Naive thymus-derived CD4-positive, alpha-beta T cell (primary cell): ENCODE measurements at regions not wholly inside any gene's neighbourhood (a gene's known extent, or its start where the extent isn't known, plus 50 kb on each side); places are given as distances from the start of the nearest gene placed in this dataset.

ENCODE experiments used
- ATAC-seq: fragments of 150-1000 bp; cut with Tn5 transposase; 2 replicates; pipeline ENCODE4 v1.10.0; 2021; ENCODE audit warnings: mild to moderate bottlenecking, moderate library complexity
- CTCF ChIA-PET: fragments of 350-600 bp; sonication (Branson Sonifier 250); formaldehyde crosslinking; loops from one replicate; lab custom pipeline; 2021; ENCODE audit warnings: antibody characterized with exemption; lab: Charles Lee
- POLR2A ChIA-PET: fragments of 350-600 bp; sonication (Branson Sonifier 250); formaldehyde crosslinking; loops from one replicate; lab custom pipeline; 2021; ENCODE audit warnings: antibody characterized with exemption, inconsistent platforms; lab: Charles Lee
- DNase-seq, 9 donors: peaks; one replicate each; pipeline versions ENCODE4 v3.0.0 to v3.0.0-alpha.2; 2020 to 2022; ENCODE audit warnings: mixed read lengths in 1 of 9
- H3K27ac ChIP-seq: one replicate; pipeline ENCODE4 v1.7.0; 2013; ENCODE audit warnings: mild to moderate bottlenecking, low read depth, low read length, moderate library complexity
- H3K27me3 ChIP-seq, 2 donors: one replicate each; pipeline ENCODE4 v1.7.0; 2013; ENCODE audit warnings: low read length in 2 of 2, mild to moderate bottlenecking in 2 of 2, moderate library complexity in 2 of 2; ENCODE audit not compliant: control insufficient read depth in 2 of 2, insufficient read depth in 2 of 2
- H3K36me3 ChIP-seq, 3 experiments: 1 replicate in 2 of 3; 2 replicates in 1 of 3; pipeline ENCODE4 v1.7.0; 2013; ENCODE audit warnings: low read length in 3 of 3, mild to moderate bottlenecking in 3 of 3, moderate library complexity in 1 of 3; ENCODE audit not compliant: insufficient read depth in 3 of 3, control insufficient read depth in 2 of 3
- H3K4me1 ChIP-seq, 2 donors: one replicate each; pipeline ENCODE4 v1.7.0; 2013; ENCODE audit warnings: low read length in 2 of 2, mild to moderate bottlenecking in 2 of 2, moderate library complexity in 1 of 2; ENCODE audit not compliant: control insufficient read depth in 2 of 2, insufficient read depth in 2 of 2
- H3K4me3 ChIP-seq: 2 replicates; pipeline ENCODE4 v1.7.0; 2013; ENCODE audit warnings: mild to moderate bottlenecking, low read length
- H3K9me3 ChIP-seq, 3 experiments: 1 replicate in 2 of 3; 2 replicates in 1 of 3; pipeline ENCODE4 v1.7.0; 2013; ENCODE audit warnings: low read length in 3 of 3; ENCODE audit not compliant: control insufficient read depth in 2 of 3
- H3K27ac Mint-ChIP-seq, 9 donors: one replicate each; pipeline ENCODE4 v1.8.0; 2020 to 2022; ENCODE audit warnings: mixed read lengths in 9 of 9, mild to moderate bottlenecking in 8 of 9, moderate library complexity in 5 of 9, inconsistent platforms in 2 of 9
- H3K27me3 Mint-ChIP-seq, 5 donors: one replicate each; pipeline ENCODE4 v1.8.0; 2021 to 2022; ENCODE audit warnings: mixed read lengths in 5 of 5, mild to moderate bottlenecking in 1 of 5
- H3K36me3 Mint-ChIP-seq, 5 donors: one replicate each; pipeline ENCODE4 v1.8.0; 2020 to 2022; ENCODE audit warnings: mixed read lengths in 5 of 5, mild to moderate bottlenecking in 3 of 5, inconsistent platforms in 1 of 5
- H3K4me1 Mint-ChIP-seq, 7 donors: one replicate each; pipeline ENCODE4 v1.8.0; 2020 to 2022; ENCODE audit warnings: mixed read lengths in 7 of 7, mild to moderate bottlenecking in 3 of 7, inconsistent platforms in 1 of 7
- H3K4me3 Mint-ChIP-seq, 10 donors: one replicate each; pipeline ENCODE4 v1.8.0; 2020 to 2022; ENCODE audit warnings: mild to moderate bottlenecking in 10 of 10, mixed read lengths in 10 of 10, moderate library complexity in 6 of 10, inconsistent platforms in 2 of 10
- H3K9me3 Mint-ChIP-seq, 11 donors: one replicate each; pipeline ENCODE4 v1.8.0; 2020 to 2022; ENCODE audit warnings: mixed read lengths in 11 of 11, mild to moderate bottlenecking in 4 of 11, inconsistent platforms in 1 of 11, moderate library complexity in 1 of 11
- intact Hi-C, 2 donors: fragments of 100-400 bp; cut with micrococcal nuclease; formaldehyde crosslinking; loops; one replicate each; pipeline ENCODE4 v1.15.1; 2023

DNA sequence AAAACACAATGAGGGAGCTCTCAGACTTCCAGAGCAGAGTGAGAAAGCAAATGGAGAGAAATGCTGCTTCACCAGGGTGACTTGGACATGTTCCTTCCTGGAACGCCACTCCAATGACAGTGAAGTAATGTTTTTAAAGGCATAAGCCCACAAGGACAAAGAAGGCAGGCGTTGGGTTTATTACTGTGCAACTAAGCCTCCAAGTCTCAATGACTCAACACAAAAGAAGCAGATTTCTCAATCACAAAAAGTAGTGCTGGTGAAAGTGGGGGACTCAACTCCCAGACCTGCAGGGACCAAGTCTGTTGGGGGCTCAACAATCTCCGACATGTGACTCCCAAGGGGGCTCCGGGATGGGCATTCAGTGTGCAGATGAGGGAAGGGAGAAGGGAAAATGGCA is 505.2 kb downstream of the BCL11B start:
- CTCF ChIA-PET: interaction anchor here (1.1 to 1.2 kb wide), 2 partner anchors 218 to 529 kb away, joined by 3 to 4 read pairs; no protein-coding TSS in a partner anchor
- peak overlapping the region in 4 of 9 donors; percentile 34 to 57 (median 44) for H3K27ac Mint-ChIP-seq
- ATAC-seq: no peak
- H3K4me1 Mint-ChIP-seq: peaks cover 0 to 11% (median 0%) of the 10 kb centered on the region in 7 donors
- POLR2A ChIA-PET: no interaction called here
- no peak overlapping the region for H3K4me3 Mint-ChIP-seq
- H3K27me3 Mint-ChIP-seq: peaks cover 0 to 17% (median 0%) of the 10 kb centered on the region in 5 donors
- H3K4me3 ChIP-seq: no peak overlapping the region
- H3K27me3 ChIP-seq: no peaks in the 10 kb centered on the region
- H3K27ac ChIP-seq: no peak overlapping the region
- H3K4me1 ChIP-seq: no peaks in the 10 kb centered on the region
- no peaks in the 10 kb centered on the region for H3K36me3 ChIP-seq
- H3K9me3 Mint-ChIP-seq: peaks cover 4 to 28% (median 12%) of the 10 kb centered on the region in 11 donors
- H3K36me3 Mint-ChIP-seq: peaks cover 0 to 16% (median 10%) of the 10 kb centered on the region in 5 donors
- peaks cover 0 to 5% (median 0%) of the 10 kb centered on the region in 3 experiments for H3K9me3 ChIP-seq
- DNase-seq: no peak
- intact Hi-C loops: no loop called here

DNA sequence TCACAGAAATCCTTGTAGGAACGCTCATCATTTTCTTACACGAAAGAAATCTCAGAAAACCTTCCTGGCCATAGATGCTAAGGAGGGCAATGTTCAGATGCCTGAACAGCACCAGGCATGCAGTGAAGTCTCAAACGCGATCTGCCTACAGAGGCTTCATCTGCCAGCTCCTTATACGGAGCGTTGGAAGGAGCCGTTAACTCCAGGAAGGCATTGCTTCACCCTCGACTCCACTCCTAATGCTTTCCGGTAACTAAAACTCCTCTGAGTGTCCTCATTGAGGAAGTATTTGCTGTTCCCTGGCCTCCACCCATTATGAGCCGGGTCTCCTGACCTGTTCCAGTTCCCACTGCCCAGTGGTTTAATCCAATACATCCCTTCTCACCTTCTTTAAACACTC is 502.7 kb downstream of the BCL11B start:
- Mint-ChIP-seq H3K27me3 (peaks cover 0 to 17% (median 0%) of the 10 kb centered on the region in 5 donors), H3K4me1 (peaks cover 0 to 11% (median 0%) of the 10 kb centered on the region in 7 donors), H3K4me3 (no peak overlapping the region), H3K9me3 (peaks cover 0 to 5% (median 2%) of the 10 kb centered on the region in 11 donors), H3K36me3 (peaks cover 0 to 4% (median 0%) of the 10 kb centered on the region in 5 donors), H3K27ac (peak overlapping the region in 1 of 9 donors; percentile 21)
- Histone ChIP-seq H3K4me3 (no peak overlapping the region), H3K4me1 (no peaks in the 10 kb centered on the region), H3K36me3 (no peaks in the 10 kb centered on the region), H3K27me3 (no peaks in the 10 kb centered on the region), H3K9me3 (no peaks in the 10 kb centered on the region), H3K27ac (no peak overlapping the region)
- intact Hi-C loops: no loop called here
- DNase-seq (no peak), ATAC-seq (no peak)
- ChIA-PET CTCF (interaction anchor here (0.7 kb wide), 1 partner anchor 232 kb away, joined by 3 read pairs; no protein-coding TSS in a partner anchor), POLR2A (no interaction called here)

DNA sequence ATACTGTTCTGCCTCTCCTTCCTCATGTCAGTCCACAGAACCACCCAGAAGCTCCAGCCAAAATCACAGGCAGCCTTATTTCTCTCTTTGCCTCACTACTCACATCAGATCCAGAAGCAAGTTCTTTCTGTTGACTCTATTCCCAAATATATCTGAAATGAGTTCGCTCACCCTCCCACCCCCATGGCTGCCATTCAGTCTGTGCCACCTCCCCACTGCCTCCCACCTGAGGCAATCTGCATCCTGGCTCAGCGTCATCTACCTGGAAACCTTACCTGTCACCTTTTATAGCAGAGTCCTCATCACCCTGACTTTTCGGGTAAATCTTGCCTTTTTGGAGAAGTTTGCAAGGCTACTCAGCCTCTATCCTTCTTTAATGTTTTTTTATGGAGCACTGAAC is 501.8 kb downstream of the BCL11B start:
- Mint-ChIP-seq H3K9me3 (peaks cover 0 to 4% (median 0%) of the 10 kb centered on the region in 11 donors), H3K36me3 (no peaks in the 10 kb centered on the region), H3K4me1 (peaks cover 0 to 11% (median 0%) of the 10 kb centered on the region in 7 donors), H3K27me3 (peaks cover 0 to 20% (median 0%) of the 10 kb centered on the region in 5 donors), H3K27ac (peak overlapping the region in 1 of 9 donors; percentile 2), H3K4me3 (no peak overlapping the region)
- CTCF ChIA-PET: no interaction called here
- no peak overlapping the region for H3K4me3 ChIP-seq
- H3K27me3 ChIP-seq: no peaks in the 10 kb centered on the region
- H3K27ac ChIP-seq: no peak overlapping the region
- POLR2A ChIA-PET: no interaction called here
- no peak for DNase-seq
- intact Hi-C loops: no loop called here
- ATAC-seq: no peak
- no peaks in the 10 kb centered on the region for H3K9me3 ChIP-seq
- H3K4me1 ChIP-seq: no peaks in the 10 kb centered on the region
- no peaks in the 10 kb centered on the region for H3K36me3 ChIP-seq

DNA sequence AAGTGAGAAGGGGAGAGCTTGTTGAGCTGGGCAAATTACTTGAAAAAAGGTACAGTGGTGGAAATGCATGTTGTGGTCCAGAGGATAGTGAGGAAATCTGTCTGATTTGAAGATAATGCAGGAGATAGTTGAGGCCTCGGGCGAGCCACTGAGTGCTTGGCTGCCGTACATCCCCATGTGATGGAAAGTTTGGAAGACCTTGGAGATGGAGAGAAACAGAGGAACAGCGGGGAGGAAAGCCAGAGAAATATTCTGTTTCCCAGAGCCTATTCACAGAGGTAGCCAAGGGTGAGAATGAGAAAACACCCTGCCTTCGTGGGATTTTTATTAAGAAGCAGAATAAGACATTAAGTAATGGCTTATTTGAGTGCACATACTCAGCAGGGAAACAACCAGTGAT is 498.2 kb downstream of the BCL11B start:
- no peaks in the 10 kb centered on the region for H3K36me3 ChIP-seq
- DNase-seq (no peak), ATAC-seq (no peak)
- intact Hi-C loops: no loop called here
- H3K4me1 Mint-ChIP-seq: peaks cover 0 to 2% (median 0%) of the 10 kb centered on the region in 7 donors
- POLR2A ChIA-PET: no interaction called here
- CTCF ChIA-PET: no interaction called here
- no peak overlapping the region for H3K4me3 Mint-ChIP-seq
- no peaks in the 10 kb centered on the region for H3K9me3 ChIP-seq
- peaks cover 0 to 4% (median 0%) of the 10 kb centered on the region in 11 donors for H3K9me3 Mint-ChIP-seq
- no peak overlapping the region for H3K27ac ChIP-seq
- H3K27me3 ChIP-seq: no peaks in the 10 kb centered on the region
- peaks cover 0 to 10% (median 0%) of the 10 kb centered on the region in 5 donors for H3K27me3 Mint-ChIP-seq
- no peaks in the 10 kb centered on the region for H3K36me3 Mint-ChIP-seq
- H3K4me1 ChIP-seq: no peaks in the 10 kb centered on the region
- no peak overlapping the region for H3K4me3 ChIP-seq
- H3K27ac Mint-ChIP-seq: no peak overlapping the region

DNA sequence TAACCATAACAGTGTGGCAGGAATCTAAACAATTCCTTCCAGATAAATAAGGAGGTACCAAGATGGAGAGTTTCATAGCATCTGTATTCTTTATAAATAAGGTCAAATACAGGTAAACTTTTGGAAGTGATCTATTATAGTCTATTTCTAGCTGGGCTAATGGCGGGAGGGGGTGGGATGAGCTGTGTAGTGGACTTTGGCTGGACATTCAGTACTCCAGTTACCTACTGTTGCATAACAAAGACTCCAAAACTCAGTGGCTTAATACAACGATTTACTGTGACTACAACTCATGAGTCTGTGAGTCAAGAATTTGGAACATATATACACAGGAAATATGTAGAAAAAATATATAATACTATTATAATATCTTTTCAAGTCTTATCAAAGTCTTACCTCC is 496.1 kb downstream of the BCL11B start:
- ATAC-seq: no peak
- intact Hi-C loops: no loop called here
- Histone ChIP-seq H3K4me3 (no peak overlapping the region), H3K9me3 (no peaks in the 10 kb centered on the region), H3K4me1 (no peaks in the 10 kb centered on the region), H3K27ac (no peak overlapping the region), H3K36me3 (no peaks in the 10 kb centered on the region), H3K27me3 (no peaks in the 10 kb centered on the region)
- peaks cover 0 to 7% (median 0%) of the 10 kb centered on the region in 5 donors for H3K27me3 Mint-ChIP-seq
- H3K4me1 Mint-ChIP-seq: peaks cover 0 to 6% (median 0%) of the 10 kb centered on the region in 7 donors
- no peak overlapping the region for H3K27ac Mint-ChIP-seq
- no peak overlapping the region for H3K4me3 Mint-ChIP-seq
- no peaks in the 10 kb centered on the region for H3K36me3 Mint-ChIP-seq
- ChIA-PET POLR2A (no interaction called here), CTCF (interaction anchor here (0.6 kb wide), 1 partner anchor 160 kb away, joined by 4 read pairs; no protein-coding TSS in a partner anchor)
- peaks cover 0 to 4% (median 0%) of the 10 kb centered on the region in 11 donors for H3K9me3 Mint-ChIP-seq
- DNase-seq: no peak

DNA sequence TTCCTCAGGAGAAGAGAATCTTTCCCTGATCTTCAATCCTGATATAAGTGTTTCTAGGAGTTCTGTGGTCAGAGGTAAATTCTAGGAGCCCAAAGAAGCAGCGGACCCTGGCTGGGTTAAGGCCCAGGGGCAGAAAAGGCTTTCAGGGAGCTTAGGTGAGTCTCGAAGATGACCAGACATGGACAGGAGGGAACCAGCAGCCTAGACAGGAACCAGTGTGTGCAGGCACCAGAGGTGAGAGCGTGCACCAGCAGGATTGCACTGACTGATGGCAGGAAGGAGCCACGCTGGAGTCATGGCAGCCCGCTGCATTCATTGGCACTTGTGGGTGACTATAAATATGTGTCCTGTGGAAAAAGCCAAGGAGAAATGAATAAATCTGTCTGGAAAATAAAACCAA is 489.9 kb downstream of the BCL11B start:
- no peak overlapping the region for H3K27ac Mint-ChIP-seq
- CTCF ChIA-PET: no interaction called here
- intact Hi-C loops: no loop called here

DNA sequence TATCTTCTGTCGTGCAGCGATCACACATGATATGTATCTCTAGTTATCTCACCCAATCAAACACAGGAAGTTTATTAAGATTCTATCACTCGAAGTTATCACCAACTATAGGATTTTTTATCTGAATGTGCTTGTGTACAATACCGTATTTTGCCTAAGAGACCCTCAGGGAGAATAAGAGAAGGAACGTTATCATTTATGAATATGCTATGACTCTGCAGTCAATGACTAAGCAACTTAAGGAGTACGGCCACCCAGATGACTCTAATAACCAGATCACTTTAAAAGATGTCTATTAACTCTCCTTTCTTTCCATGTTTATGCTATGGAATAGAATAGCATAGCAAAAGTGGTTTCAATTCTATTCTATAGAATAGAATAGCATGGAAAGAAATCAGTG is 486.4 kb downstream of the BCL11B start:
- Histone ChIP-seq H3K4me3 (no peak overlapping the region), H3K36me3 (no peaks in the 10 kb centered on the region), H3K27ac (no peak overlapping the region), H3K9me3 (no peaks in the 10 kb centered on the region), H3K27me3 (no peaks in the 10 kb centered on the region), H3K4me1 (no peaks in the 10 kb centered on the region)
- CTCF ChIA-PET: no interaction called here
- Mint-ChIP-seq H3K27ac (no peak overlapping the region), H3K9me3 (peaks cover 0 to 14% (median 4%) of the 10 kb centered on the region in 11 donors), H3K4me3 (no peak overlapping the region), H3K4me1 (peaks cover 0 to 4% (median 0%) of the 10 kb centered on the region in 7 donors), H3K27me3 (peaks cover 0 to 11% (median 0%) of the 10 kb centered on the region in 5 donors), H3K36me3 (peaks cover 0 to 14% (median 5%) of the 10 kb centered on the region in 5 donors)
- ATAC-seq (no peak), DNase-seq (no peak)
- POLR2A ChIA-PET: no interaction called here
- intact Hi-C loops: no loop called here

More for the DNA sequence above, 489.9 kb downstream of the BCL11B start:
- Mint-ChIP-seq H3K36me3 (peaks cover 0 to 5% (median 5%) of the 10 kb centered on the region in 5 donors), H3K4me1 (peaks cover 0 to 6% (median 0%) of the 10 kb centered on the region in 7 donors), H3K9me3 (peaks cover 0 to 14% (median 4%) of the 10 kb centered on the region in 11 donors), H3K4me3 (no peak overlapping the region), H3K27me3 (peaks cover 0 to 6% (median 0%) of the 10 kb centered on the region in 5 donors)
- H3K36me3 ChIP-seq: no peaks in the 10 kb centered on the region
- ATAC-seq (no peak), DNase-seq (no peak)
- H3K4me3 ChIP-seq: no peak overlapping the region
- no peaks in the 10 kb centered on the region for H3K9me3 ChIP-seq
- no peaks in the 10 kb centered on the region for H3K27me3 ChIP-seq
- POLR2A ChIA-PET: no interaction called here
- no peaks in the 10 kb centered on the region for H3K4me1 ChIP-seq
- H3K27ac ChIP-seq: no peak overlapping the region
